Astrocyte (in vitro differentiated cells and primary cell): ENCODE measurements at regions not wholly inside any gene's neighbourhood (a gene's known extent, or its start where the extent isn't known, plus 50 kb on each side); places are given as distances from the start of the nearest gene placed in this dataset.

Experiments used
- EZH2 ChIP-seq: IDR thresholded peaks from 2 replicates; pipeline ENCODE4 v1.6.1; 2012; ENCODE audit warnings: mild to moderate bottlenecking, low read length, inconsistent platforms; ENCODE audit not compliant: insufficient read depth
- TF ChIP-seq, protein P1 (sequence below): IDR thresholded peaks from 2 replicates; pipeline ENCODE4 v1.5.1; 2011; ENCODE audit warnings: low read depth, mild to moderate bottlenecking, inconsistent platforms, low read length, moderate library complexity; ENCODE audit not compliant: insufficient read depth

GRCh38 chr9:89725271-89725670, 120.5 kb downstream of the GADD45G start:
- TF ChIP-seq, protein P1, sequence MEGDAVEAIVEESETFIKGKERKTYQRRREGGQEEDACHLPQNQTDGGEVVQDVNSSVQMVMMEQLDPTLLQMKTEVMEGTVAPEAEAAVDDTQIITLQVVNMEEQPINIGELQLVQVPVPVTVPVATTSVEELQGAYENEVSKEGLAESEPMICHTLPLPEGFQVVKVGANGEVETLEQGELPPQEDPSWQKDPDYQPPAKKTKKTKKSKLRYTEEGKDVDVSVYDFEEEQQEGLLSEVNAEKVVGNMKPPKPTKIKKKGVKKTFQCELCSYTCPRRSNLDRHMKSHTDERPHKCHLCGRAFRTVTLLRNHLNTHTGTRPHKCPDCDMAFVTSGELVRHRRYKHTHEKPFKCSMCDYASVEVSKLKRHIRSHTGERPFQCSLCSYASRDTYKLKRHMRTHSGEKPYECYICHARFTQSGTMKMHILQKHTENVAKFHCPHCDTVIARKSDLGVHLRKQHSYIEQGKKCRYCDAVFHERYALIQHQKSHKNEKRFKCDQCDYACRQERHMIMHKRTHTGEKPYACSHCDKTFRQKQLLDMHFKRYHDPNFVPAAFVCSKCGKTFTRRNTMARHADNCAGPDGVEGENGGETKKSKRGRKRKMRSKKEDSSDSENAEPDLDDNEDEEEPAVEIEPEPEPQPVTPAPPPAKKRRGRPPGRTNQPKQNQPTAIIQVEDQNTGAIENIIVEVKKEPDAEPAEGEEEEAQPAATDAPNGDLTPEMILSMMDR = no peak
- no peak for TF ChIP-seq EZH2
